Upper lobe of left lung (tissue), 4 donors: ENCODE measurements at regions not wholly inside any gene's neighbourhood (a gene's known extent, or its start where the extent isn't known, plus 50 kb on each side); places are given as distances from the start of the nearest gene placed in this dataset.
"Not testable (repeated sequence)": the region's sequence is repeated elsewhere in the genome, so short reads cannot be mapped to it uniquely, and the experiment has no call there.

Experiments used
- CTCF ChIP-seq, 6 experiments: fragments of 450-650 bp in 4 of 6; fragments of 200-600 bp in 2 of 6; sonication (generic) in 2 of 6; IDR thresholded peaks; one replicate each; pipeline ENCODE4 v1.5.1; 2016 to 2019; ENCODE audit warnings: antibody characterized with exemption in 6 of 6
- EP300 ChIP-seq, 4 donors: sonication (generic); formaldehyde crosslinking; IDR thresholded peaks; one replicate each; pipeline ENCODE4 v1.5.1; 2017; ENCODE audit warnings: antibody characterized with exemption in 4 of 4, control low read depth in 2 of 4
- POLR2A ChIP-seq, 4 donors: fragments of 450-650 bp; IDR thresholded peaks; one replicate each; pipeline ENCODE4 v1.5.1; 2016 to 2017; ENCODE audit warnings: antibody characterized with exemption in 4 of 4, mild to moderate bottlenecking in 2 of 4
- POLR2AphosphoS5 ChIP-seq, 2 donors: sonication (generic); formaldehyde crosslinking; IDR thresholded peaks; one replicate each; pipeline ENCODE4 v1.5.1; 2017; ENCODE audit warnings: antibody characterized with exemption in 2 of 2

GRCh38 chr10:106257432-106257831 lies 907.1 kb downstream of the SORCS1 start:
- TF ChIP-seq POLR2A, CTCF, POLR2AphosphoS5, EP300 (IDR thresholded peaks at IDR 0.05): not testable (repeated sequence)
